Upper lobe of left lung (tissue), 6 donors: ENCODE measurements at regions not wholly inside any gene's neighbourhood (a gene's known extent, or its start where the extent isn't known, plus 50 kb on each side); places are given as distances from the start of the nearest gene placed in this dataset.

ENCODE experiments used
- ATAC-seq, 2 donors: fragments of 200-7000 bp; cut with Tn5 transposase; one replicate each; pipeline ENCODE4 v1.9.1; 2022; ENCODE audit warnings: mild to moderate bottlenecking in 2 of 2, moderate library complexity in 2 of 2; ENCODE audit not compliant: low FRiP score in 2 of 2
- DNase-seq, 2 donors: peaks; one replicate each; pipeline ENCODE4 v3.0.0-alpha.2; 2019 to 2020
- H3K27ac ChIP-seq, 4 donors: fragments of 200-600 bp; sonication (generic); one replicate each; pipeline ENCODE4 v1.5.1; 2016 to 2019
- H3K27me3 ChIP-seq, 4 donors: fragments of 200-600 bp; sonication (generic); one replicate each; pipeline ENCODE4 v1.5.1; 2017 to 2019
- H3K36me3 ChIP-seq, 4 donors: fragments of 200-600 bp; sonication (generic); one replicate each; pipeline ENCODE4 v1.5.1; 2016 to 2019
- H3K4me1 ChIP-seq, 4 donors: fragments of 200-600 bp; sonication (generic); one replicate each; pipeline ENCODE4 v1.5.1; 2018 to 2019
- H3K4me3 ChIP-seq, 4 donors: fragments of 200-600 bp; sonication (generic); one replicate each; pipeline ENCODE4 v1.5.1; 2017 to 2019; ENCODE audit warnings: mild to moderate bottlenecking in 2 of 4, moderate library complexity in 1 of 4
- H3K9me3 ChIP-seq, 4 donors: fragments of 200-600 bp; sonication (generic); one replicate each; pipeline ENCODE4 v1.5.1; 2018 to 2019
- POLR2A ChIP-seq, 4 donors: fragments of 450-650 bp; IDR thresholded peaks; one replicate each; pipeline ENCODE4 v1.5.1; 2016 to 2017; ENCODE audit warnings: antibody characterized with exemption in 4 of 4, mild to moderate bottlenecking in 2 of 4
- WGBS, 2 donors: methylation state at CpG; one replicate each; pipeline ENCODE4 v1.1.5; 2017 to 2018; 5-methylcytosine and 5-hydroxymethylcytosine counted together
- small RNA-seq, 4 donors: library from RNA; depleted of rRNA; stranded (forward); fragments of <200 nt; gene quantifications; one replicate each; pipeline ENCODE3, GENCODE V24; 2016
- donor health status: DM: no; HTN: no; CAD: no; lungs with moderate emphysema.
- donor health status: DM: no; HTN: yes; CAD: no; lungs with severe emphysema.

DNA sequence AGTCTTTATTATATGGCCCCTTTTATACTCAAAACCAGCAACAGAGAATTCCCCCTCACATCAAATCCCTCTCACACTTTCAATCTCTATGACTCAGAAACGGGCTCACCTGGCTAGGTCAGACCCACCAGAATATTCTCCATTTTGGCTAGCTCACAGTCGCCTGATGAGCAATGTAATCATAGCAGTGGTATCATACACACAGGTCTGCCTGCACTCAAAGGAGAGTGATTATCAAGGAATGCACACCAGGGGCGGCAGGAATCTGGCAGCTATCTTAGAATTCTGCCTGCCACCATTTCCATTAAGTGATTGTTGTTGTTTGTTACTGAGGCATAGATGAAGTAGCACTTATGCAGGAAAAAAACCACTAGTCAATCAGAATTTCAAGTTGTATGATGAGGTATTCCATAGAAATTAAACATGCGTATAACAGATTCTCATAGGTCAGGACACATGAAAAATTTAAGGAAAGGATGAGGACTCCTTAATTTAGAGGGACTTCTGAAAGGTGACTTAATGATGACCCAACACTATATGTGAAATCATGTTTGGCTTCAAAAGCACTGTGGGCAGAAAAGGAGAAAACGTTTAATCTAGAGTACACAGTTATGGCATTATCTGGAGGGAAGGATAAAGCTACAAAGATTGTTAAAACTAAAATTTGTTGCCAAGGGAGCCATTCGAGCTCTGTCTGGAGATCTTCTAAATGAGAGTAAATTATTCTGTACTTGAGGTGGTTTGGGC, 185.8 kb upstream of the DDI1 start:
- H3K9me3 ChIP-seq: no peaks in the 10 kb centered on the region
- DNase-seq (no peak), ATAC-seq (no peak)
- H3K27ac ChIP-seq: no peak overlapping the region
- WGBS, 2 donors: 73 to 75% methylated on average over 6 of the region's 6 CpGs
- H3K27me3 ChIP-seq: no peaks in the 10 kb centered on the region
- no peaks in the 10 kb centered on the region for H3K36me3 ChIP-seq
- no peaks in the 10 kb centered on the region for H3K4me1 ChIP-seq
- no peak for TF ChIP-seq POLR2A (IDR thresholded peaks at IDR 0.05)
- H3K4me3 ChIP-seq: no peak overlapping the region

DNA sequence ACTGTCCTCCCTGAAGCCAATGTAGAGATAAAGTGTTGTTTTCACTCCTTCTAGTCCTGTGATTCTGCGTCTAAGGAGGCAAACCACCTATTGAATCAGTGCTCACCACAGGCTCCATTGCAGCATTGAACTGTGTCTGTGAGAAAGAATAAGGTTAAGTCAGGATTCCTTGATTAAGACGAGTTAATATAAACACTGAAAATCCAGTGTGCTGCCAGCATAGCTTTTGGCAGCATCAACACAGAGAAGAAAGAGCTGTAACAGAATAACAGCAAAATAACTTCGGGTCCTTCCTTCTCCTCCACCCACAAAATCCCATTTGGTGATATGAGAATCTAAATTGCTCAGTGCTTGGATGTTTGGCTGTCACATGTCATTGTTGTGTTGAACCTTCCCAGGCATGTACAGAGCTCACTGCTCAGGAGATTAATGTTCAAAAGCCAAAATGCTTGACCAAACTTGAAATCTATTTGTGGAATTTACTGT, 185.2 kb upstream of the DDI1 start:
- Histone ChIP-seq H3K36me3 (no peaks in the 10 kb centered on the region), H3K27ac (no peak overlapping the region), H3K9me3 (no peaks in the 10 kb centered on the region), H3K27me3 (no peaks in the 10 kb centered on the region), H3K4me3 (no peak overlapping the region), H3K4me1 (no peaks in the 10 kb centered on the region)
- TF ChIP-seq POLR2A (IDR thresholded peaks at IDR 0.05): no peak
- ATAC-seq (peak in 1 of 2 donors; percentile 68), DNase-seq (no peak)
- 39 to 42% methylated on average over 3 of the region's 3 CpGs for WGBS, 2 donors

Small RNAs in the stretch of these regions (small RNA-seq; reads per million reads assigned to genes)
- 0 reads per million in 4 donors for gene MIR4693
